SK-N-SH treated with all-trans-retinoic acid at 6 μM for 48 hours (cell line): ENCODE measurements at regions not wholly inside any gene's neighbourhood (a gene's known extent, or its start where the extent isn't known, plus 50 kb on each side); places are given as distances from the start of the nearest gene placed in this dataset.

Experiments
- ATAC-seq: fragments of 200-7000 bp; cut with Tn5 transposase; 3 replicates; pipeline ENCODE4 v1.9.1; 2020; ENCODE audit warnings: mild to moderate bottlenecking, moderate library complexity
- ARNTL ChIP-seq: fragments of 450-650 bp; formaldehyde crosslinking; IDR thresholded peaks from 2 replicates; pipeline ENCODE4 v1.5.0; 2020; ENCODE audit warnings: low read depth, mild to moderate bottlenecking, moderate library complexity, borderline replicate concordance
- BACH2 ChIP-seq: fragments of 250-450 bp; sonication (Bioruptor Pico); IDR thresholded peaks from 2 replicates; pipeline ENCODE4 v1.9.0; 2021; ENCODE audit warnings: mild to moderate bottlenecking, borderline replicate concordance
- CSDC2 ChIP-seq: fragments of 250-450 bp; sonication (Bioruptor Pico); IDR thresholded peaks from 2 replicates; pipeline ENCODE4 v1.5.0; 2020; ENCODE audit warnings: mild to moderate bottlenecking, moderate library complexity
- CSRNP3 ChIP-seq: fragments of 250-450 bp; sonication (Bioruptor Pico); IDR thresholded peaks from 2 replicates; pipeline ENCODE4 v1.5.1; 2021; ENCODE audit warnings: mild to moderate bottlenecking, moderate library complexity
- GLIS3 ChIP-seq: fragments of 250-450 bp; sonication (Bioruptor Pico); IDR thresholded peaks from 2 replicates; pipeline ENCODE4 v1.5.0; 2020; ENCODE audit warnings: mild to moderate bottlenecking, moderate library complexity
- ISL1 ChIP-seq: fragments of 250-450 bp; sonication (Bioruptor Pico); IDR thresholded peaks from 2 replicates; pipeline ENCODE4 v2.1.2; 2022; ENCODE audit warnings: mild to moderate bottlenecking, moderate library complexity
- PATZ1 ChIP-seq: fragments of 250-450 bp; sonication (Bioruptor Pico); IDR thresholded peaks from 2 replicates; pipeline ENCODE4 v1.8.0; 2020; ENCODE audit warnings: mild to moderate bottlenecking, moderate library complexity, borderline replicate concordance
- POU6F1 ChIP-seq: fragments of 250-450 bp; sonication (Bioruptor Pico); IDR thresholded peaks from 2 replicates; pipeline ENCODE4 v1.8.0; 2021; ENCODE audit warnings: low read depth, mild to moderate bottlenecking, moderate library complexity, borderline replicate concordance
- PPARA ChIP-seq: fragments of 250-450 bp; sonication (Bioruptor Pico); IDR thresholded peaks from 2 replicates; pipeline ENCODE4 v1.5.0; 2020; ENCODE audit warnings: mild to moderate bottlenecking, borderline replicate concordance
- RARB ChIP-seq: fragments of 250-450 bp; sonication (Bioruptor Pico); IDR thresholded peaks from 2 replicates; pipeline ENCODE4 v1.8.0; 2021; ENCODE audit warnings: mild to moderate bottlenecking, moderate library complexity
- SNAI2 ChIP-seq: fragments of 250-450 bp; sonication (Bioruptor Pico); IDR thresholded peaks from 2 replicates; pipeline ENCODE4 v1.5.0; 2020; ENCODE audit warnings: mild to moderate bottlenecking, moderate library complexity
- TCF4 ChIP-seq: fragments of 250-450 bp; sonication (Bioruptor Pico); IDR thresholded peaks from 2 replicates; pipeline ENCODE4 v1.8.0; 2021; ENCODE audit warnings: mild to moderate bottlenecking, moderate library complexity, borderline replicate concordance
- TOX ChIP-seq: fragments of 250-450 bp; sonication (Bioruptor Pico); IDR thresholded peaks from 2 replicates; pipeline ENCODE4 v1.8.0; 2021; ENCODE audit warnings: mild to moderate bottlenecking, moderate library complexity, borderline replicate concordance
- TSHZ2 ChIP-seq: fragments of 250-450 bp; sonication (Bioruptor Pico); IDR thresholded peaks from 2 replicates; pipeline ENCODE4 v1.5.0; 2020; ENCODE audit warnings: mild to moderate bottlenecking, moderate library complexity
- ZC3H10 ChIP-seq: fragments of 250-450 bp; sonication (Bioruptor Pico); IDR thresholded peaks from 2 replicates; pipeline ENCODE4 v1.5.1; 2021; ENCODE audit warnings: mild to moderate bottlenecking, moderate library complexity
- ZFP3 ChIP-seq: fragments of 250-450 bp; sonication (Bioruptor Pico); IDR thresholded peaks from 2 replicates; pipeline ENCODE4 v1.5.0; 2020; ENCODE audit warnings: mild to moderate bottlenecking, moderate library complexity
- ZFP30 ChIP-seq: fragments of 450-650 bp; formaldehyde crosslinking; IDR thresholded peaks from 2 replicates; pipeline ENCODE4 v1.5.0; 2022; ENCODE audit warnings: mild to moderate bottlenecking, moderate library complexity
- ZNF565 ChIP-seq: fragments of 450-650 bp; formaldehyde crosslinking; conservative IDR thresholded peaks from 2 replicates; pipeline ENCODE4 v1.5.0; 2020; ENCODE audit warnings: low read depth, mild to moderate bottlenecking, moderate library complexity
- ZNF70 ChIP-seq: fragments of 450-650 bp; formaldehyde crosslinking; IDR thresholded peaks from 2 replicates; pipeline ENCODE4 v1.5.0; 2020; ENCODE audit warnings: mild to moderate bottlenecking, moderate library complexity
- ZNF8 ChIP-seq: fragments of 450-650 bp; formaldehyde crosslinking; IDR thresholded peaks from 2 replicates; pipeline ENCODE4 v1.5.0; 2020; ENCODE audit warnings: mild to moderate bottlenecking, moderate library complexity

GRCh38 chr7:47721670-47722069 lies 139.8 kb upstream of the TNS3 start:
- TF ChIP-seq TSHZ2 (CRISPR knock-in tag): no peak
- TF ChIP-seq SNAI2 (CRISPR knock-in tag): no peak
- TF ChIP-seq ZFP3: no peak
- no peak for TF ChIP-seq RARB (CRISPR knock-in tag)
- no peak for TF ChIP-seq CSRNP3 (CRISPR knock-in tag)
- TF ChIP-seq TOX: no peak
- TF ChIP-seq ZC3H10 (CRISPR knock-in tag): no peak
- TF ChIP-seq BACH2: no peak
- no peak for TF ChIP-seq POU6F1
- TF ChIP-seq ZNF70 (CRISPR knock-in tag): no peak
- TF ChIP-seq ZFP30: no peak
- no peak for TF ChIP-seq PPARA (CRISPR knock-in tag)
- no peak for TF ChIP-seq ZNF565 (CRISPR knock-in tag)
- TF ChIP-seq, all 23 proteins: peak for 0
- no peak for ATAC-seq

GRCh38 chr7:47720907-47721244 lies 139.0 kb upstream of the TNS3 start:
- TF ChIP-seq ZNF70 (CRISPR knock-in tag): no peak
- TF ChIP-seq ZNF565 (CRISPR knock-in tag): no peak
- TF ChIP-seq POU6F1: no peak
- no peak for ATAC-seq

- ATAC-seq: peak; percentile 76
- peak; percentile 91 for TF ChIP-seq TSHZ2 (CRISPR knock-in tag)
- peak; percentile 72; the same call in 1 of the 2 replicates for TF ChIP-seq POU6F1
- TF ChIP-seq CSDC2 (CRISPR knock-in tag): peak; percentile 99
- 0 out of 2 replicates have a peak, but pooled peaks have one; percentile 47 for TF ChIP-seq ARNTL
- peak; percentile 94 for TF ChIP-seq ISL1 (CRISPR knock-in tag)
- TF ChIP-seq GLIS3: peak; percentile 79
- TF ChIP-seq ZFP30: peak; percentile 69
- peak; percentile 70 for TF ChIP-seq TOX
- TF ChIP-seq PPARA (CRISPR knock-in tag): 0 out of 2 replicates have a peak, but pooled peaks have one; percentile 35
- peak; percentile 74; the same call in 1 of the 2 replicates for TF ChIP-seq PATZ1 (CRISPR knock-in tag)
- peak; percentile 98 for TF ChIP-seq ZNF565 (CRISPR knock-in tag)
- peak; percentile 90 for TF ChIP-seq ZFP3
- peak; percentile 86 for TF ChIP-seq TCF4 (CRISPR knock-in tag)
- TF ChIP-seq BACH2: no peak; the same call in 1 of the 2 replicates
- peak; percentile 99 for TF ChIP-seq SNAI2 (CRISPR knock-in tag)
- TF ChIP-seq ZNF8: peak; percentile 83
These were observed 138.4 kb upstream of the TNS3 start for GRCh38 chr7:47720141-47720906.
